Liver (tissue), 8 donors: ENCODE measurements at regions not wholly inside any gene's neighbourhood (a gene's known extent, or its start where the extent isn't known, plus 50 kb on each side); places are given as distances from the start of the nearest gene placed in this dataset.

Source experiments
- DNase-seq: peaks from one replicate; pipeline ENCODE4 v3.0.0-alpha.2; 2017; ENCODE audit warnings: low spot score
- H3K27ac ChIP-seq, 2 donors: one replicate each; pipeline ENCODE4 v1.7.0; 2013; ENCODE audit warnings: inconsistent platforms in 2 of 2, low read length in 2 of 2, control low read depth in 1 of 2, low read depth in 1 of 2, mild to moderate bottlenecking in 1 of 2
- H3K27me3 ChIP-seq, 4 donors: one replicate each; pipeline versions ENCODE4 v1.6.1 to v1.7.0; 2013; ENCODE audit warnings: low read length in 3 of 4, inconsistent platforms in 1 of 4, mild to moderate bottlenecking in 1 of 4, moderate library complexity in 1 of 4; ENCODE audit not compliant: control insufficient read depth in 4 of 4, insufficient read depth in 4 of 4
- H3K36me3 ChIP-seq, 4 donors: one replicate each; pipeline versions ENCODE4 v1.6.1 to v1.7.0; 2013; ENCODE audit warnings: low read length in 3 of 4, mild to moderate bottlenecking in 3 of 4, low read depth in 1 of 4, moderate library complexity in 1 of 4; ENCODE audit not compliant: control insufficient read depth in 4 of 4, insufficient read depth in 3 of 4
- H3K4me1 ChIP-seq, 4 donors: one replicate each; pipeline versions ENCODE4 v1.6.1 to v1.7.0; 2013; ENCODE audit warnings: low read length in 3 of 4, mild to moderate bottlenecking in 3 of 4, moderate library complexity in 1 of 4; ENCODE audit not compliant: control insufficient read depth in 4 of 4, insufficient read depth in 4 of 4
- H3K4me3 ChIP-seq, 3 donors: one replicate each; pipeline versions ENCODE4 v1.6.1 to v1.7.0; 2013; ENCODE audit warnings: low read length in 3 of 3, control low read depth in 1 of 3, low read depth in 1 of 3, mild to moderate bottlenecking in 1 of 3
- H3K9ac ChIP-seq, 2 donors: one replicate each; pipeline ENCODE4 v1.7.0; 2013; ENCODE audit warnings: low read length in 2 of 2, mild to moderate bottlenecking in 2 of 2, moderate library complexity in 2 of 2, control low read depth in 1 of 2, low read depth in 1 of 2
- H3K9me3 ChIP-seq, 4 donors: one replicate each; pipeline versions ENCODE4 v1.6.1 to v1.7.0; 2013; ENCODE audit warnings: low read length in 3 of 4; ENCODE audit not compliant: control insufficient read depth in 4 of 4
- EGR1 ChIP-seq, 2 donors: IDR thresholded peaks; 2 replicates each; pipeline ENCODE4 v1.6.1; 2016 to 2018; ENCODE audit warnings: antibody characterized with exemption in 2 of 2, low read depth in 2 of 2
- FOXA1 ChIP-seq: IDR thresholded peaks from 2 replicates; pipeline ENCODE4 v1.6.1; 2016; ENCODE audit warnings: antibody characterized with exemption
- FOXA2 ChIP-seq: IDR thresholded peaks from 2 replicates; pipeline ENCODE4 v1.6.1; 2016; ENCODE audit warnings: antibody characterized with exemption
- GABPA ChIP-seq, 2 donors: IDR thresholded peaks in 1 of 2; conservative IDR thresholded peaks in 1 of 2; 2 replicates each; pipeline ENCODE4 v1.6.1; 2016; ENCODE audit warnings: antibody characterized with exemption in 2 of 2, mild to moderate bottlenecking in 1 of 2, moderate library complexity in 1 of 2
- HNF4A ChIP-seq, 2 donors: conservative IDR thresholded peaks; 2 replicates each; pipeline ENCODE4 v1.6.1; 2016; ENCODE audit warnings: antibody characterized with exemption in 2 of 2, mild to moderate bottlenecking in 2 of 2
- HNF4G ChIP-seq: IDR thresholded peaks from 2 replicates; pipeline ENCODE4 v1.6.1; 2016; ENCODE audit warnings: antibody characterized with exemption
- JUND ChIP-seq, 2 donors: IDR thresholded peaks; 2 replicates each; pipeline ENCODE4 v1.6.1; 2016; ENCODE audit warnings: antibody characterized with exemption in 2 of 2
- NR2F2 ChIP-seq: IDR thresholded peaks from 2 replicates; pipeline ENCODE4 v1.6.1; 2016; ENCODE audit warnings: antibody characterized with exemption
- REST ChIP-seq: IDR thresholded peaks from 2 replicates; pipeline ENCODE4 v1.6.1; 2016; ENCODE audit warnings: antibody characterized with exemption, mild to moderate bottlenecking
- RXRA ChIP-seq, 2 donors: IDR thresholded peaks; 2 replicates each; pipeline ENCODE4 v1.6.1; 2017 to 2018; ENCODE audit warnings: antibody characterized with exemption in 2 of 2, mild to moderate bottlenecking in 1 of 2
- SP1 ChIP-seq: IDR thresholded peaks from 2 replicates; pipeline ENCODE4 v1.6.1; 2018; ENCODE audit warnings: antibody characterized with exemption, mild to moderate bottlenecking
- TAF1 ChIP-seq: conservative IDR thresholded peaks from 2 replicates; pipeline ENCODE4 v1.6.1; 2016; ENCODE audit warnings: antibody characterized with exemption, mild to moderate bottlenecking
- YY1 ChIP-seq: IDR thresholded peaks from 2 replicates; pipeline ENCODE4 v1.6.1; 2016; ENCODE audit warnings: antibody characterized with exemption, mild to moderate bottlenecking
- ZBTB33 ChIP-seq: IDR thresholded peaks from 2 replicates; pipeline ENCODE4 v1.6.1; 2016; ENCODE audit warnings: antibody characterized with exemption
- WGBS: extraction: QIAGEN DNeasy Blood & Tissue Kit; methylation state at CpG from one replicate; pipeline ENCODE4 v1.1.7; 2013; 5-methylcytosine and 5-hydroxymethylcytosine counted together
- TF ChIP-seq, protein P1 (sequence below): IDR thresholded peaks from 2 replicates; pipeline ENCODE4 v1.6.1; 2016; ENCODE audit warnings: antibody characterized with exemption
- TF ChIP-seq, protein P2 (sequence below): fragments of 150-350 bp; IDR thresholded peaks from 2 replicates; pipeline ENCODE4 v1.5.1; 2017; ENCODE audit warnings: improper control_type of control experiment, low read depth, low read length; ENCODE audit not compliant: missing input control
- TF ChIP-seq, protein P3 (sequence below): IDR thresholded peaks from 2 replicates; pipeline ENCODE4 v1.6.1; 2016; ENCODE audit warnings: antibody characterized with exemption
- donor health status: healthy.
- donor health status: healthy.
- donor health status: healthy.
- donor health status: healthy.
- donor health status: healthy.

DNA sequence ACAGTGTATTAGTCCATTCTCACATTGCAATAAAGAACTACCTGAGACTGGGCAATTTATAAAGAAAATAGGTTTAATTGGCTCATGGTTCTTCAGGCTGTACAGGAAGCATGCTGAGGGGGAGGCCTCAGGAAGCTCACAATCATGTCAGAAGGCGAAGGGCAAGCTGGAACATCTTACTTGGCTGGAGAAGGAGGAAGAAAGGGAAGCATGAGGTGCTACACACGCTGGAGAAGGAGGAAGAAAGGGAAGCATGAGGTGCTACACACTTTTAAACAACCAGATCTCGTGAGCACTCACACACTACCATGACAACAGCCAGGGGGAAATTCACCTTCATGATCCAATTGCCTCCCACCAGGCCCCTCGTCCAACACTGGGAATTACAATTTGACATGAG lies 95.3 kb upstream of the FAM110C start:
- 47% methylated on average over 4 of the region's 4 CpGs for WGBS
- H3K4me1 ChIP-seq, result peaks cover 3 to 7% (median 4%) of the 10 kb centered on the region in 4 donors
- H3K36me3 ChIP-seq, result no peaks in the 10 kb centered on the region
- H3K27ac ChIP-seq, result no peak overlapping the region
- no peaks in the 10 kb centered on the region for H3K27me3 ChIP-seq
- no peak for DNase-seq
- H3K9ac ChIP-seq, result no peak overlapping the region
- TF ChIP-seq FOXA1 (no peak), NR2F2 (no peak), JUND (IDR thresholded peaks at IDR 0.05) (no peak), ZBTB33 (no peak), REST (no peak), YY1 (no peak), GABPA (IDR thresholded peaks at IDR 0.05 in 1 of 2, conservative IDR thresholded peaks at IDR 0.05 in 1 of 2) (no peak), HNF4A (conservative IDR thresholded peaks at IDR 0.05) (no peak), SP1 (no peak), EGR1 (IDR thresholded peaks at IDR 0.05; ENCODE audit: low read depth in 2 of 2) (no peak), HNF4G (no peak), RXRA (IDR thresholded peaks at IDR 0.05) (no peak), FOXA2 (no peak), TAF1 (no peak)
- TF ChIP-seq, protein P1, sequence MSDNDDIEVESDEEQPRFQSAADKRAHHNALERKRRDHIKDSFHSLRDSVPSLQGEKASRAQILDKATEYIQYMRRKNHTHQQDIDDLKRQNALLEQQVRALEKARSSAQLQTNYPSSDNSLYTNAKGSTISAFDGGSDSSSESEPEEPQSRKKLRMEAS, result no peak
- TF ChIP-seq, protein P2, sequence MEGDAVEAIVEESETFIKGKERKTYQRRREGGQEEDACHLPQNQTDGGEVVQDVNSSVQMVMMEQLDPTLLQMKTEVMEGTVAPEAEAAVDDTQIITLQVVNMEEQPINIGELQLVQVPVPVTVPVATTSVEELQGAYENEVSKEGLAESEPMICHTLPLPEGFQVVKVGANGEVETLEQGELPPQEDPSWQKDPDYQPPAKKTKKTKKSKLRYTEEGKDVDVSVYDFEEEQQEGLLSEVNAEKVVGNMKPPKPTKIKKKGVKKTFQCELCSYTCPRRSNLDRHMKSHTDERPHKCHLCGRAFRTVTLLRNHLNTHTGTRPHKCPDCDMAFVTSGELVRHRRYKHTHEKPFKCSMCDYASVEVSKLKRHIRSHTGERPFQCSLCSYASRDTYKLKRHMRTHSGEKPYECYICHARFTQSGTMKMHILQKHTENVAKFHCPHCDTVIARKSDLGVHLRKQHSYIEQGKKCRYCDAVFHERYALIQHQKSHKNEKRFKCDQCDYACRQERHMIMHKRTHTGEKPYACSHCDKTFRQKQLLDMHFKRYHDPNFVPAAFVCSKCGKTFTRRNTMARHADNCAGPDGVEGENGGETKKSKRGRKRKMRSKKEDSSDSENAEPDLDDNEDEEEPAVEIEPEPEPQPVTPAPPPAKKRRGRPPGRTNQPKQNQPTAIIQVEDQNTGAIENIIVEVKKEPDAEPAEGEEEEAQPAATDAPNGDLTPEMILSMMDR, result no peak
- TF ChIP-seq, protein P3, sequence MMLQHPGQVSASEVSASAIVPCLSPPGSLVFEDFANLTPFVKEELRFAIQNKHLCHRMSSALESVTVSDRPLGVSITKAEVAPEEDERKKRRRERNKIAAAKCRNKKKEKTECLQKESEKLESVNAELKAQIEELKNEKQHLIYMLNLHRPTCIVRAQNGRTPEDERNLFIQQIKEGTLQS, result no peak
- H3K4me3 ChIP-seq, result no peak overlapping the region
- no peaks in the 10 kb centered on the region for H3K9me3 ChIP-seq

- Histone ChIP-seq H3K9ac (no peak overlapping the region), H3K4me3 (no peak overlapping the region), H3K27ac (no peak overlapping the region), H3K9me3 (no peaks in the 10 kb centered on the region), H3K27me3 (no peaks in the 10 kb centered on the region), H3K4me1 (no peaks in the 10 kb centered on the region), H3K36me3 (no peaks in the 10 kb centered on the region)
- 87% methylated on average over 7 of the region's 7 CpGs for WGBS
- DNase-seq, result no peak
- TF ChIP-seq ZBTB33, result no peak
- TF ChIP-seq, protein P1, result no peak
- TF ChIP-seq SP1, result no peak
- no peak for TF ChIP-seq TAF1
- TF ChIP-seq HNF4G, result no peak
- no peak for TF ChIP-seq JUND (IDR thresholded peaks at IDR 0.05)
- TF ChIP-seq EGR1 (IDR thresholded peaks at IDR 0.05; ENCODE audit: low read depth in 2 of 2), result no peak
- no peak for TF ChIP-seq YY1
Observed at GRCh38 chr2:136666-137065, 90.4 kb upstream of the FAM110C start.
